HFF-Myc (cell line): ENCODE measurements at regions not wholly inside any gene's neighbourhood (a gene's known extent, or its start where the extent isn't known, plus 50 kb on each side); places are given as distances from the start of the nearest gene placed in this dataset.

Experiments used
- DNase-seq: peaks from one replicate; pipeline ENCODE4 v3.0.0-alpha.2; 2011; ENCODE audit warnings: low read depth; ENCODE audit errors: extremely low read depth
- H3K4me3 ChIP-seq: replicated peaks from 2 replicates; pipeline ENCODE4 v1.5.1; 2011; ENCODE audit warnings: low read depth, mild to moderate bottlenecking, control low read depth, low read length
- CTCF ChIP-seq: IDR thresholded peaks from 2 replicates; pipeline ENCODE4 v1.5.1; 2012; ENCODE audit warnings: mild to moderate bottlenecking, low read depth, low read length, control low read depth; ENCODE audit errors: missing control alignments

- no peak overlapping the region for H3K4me3 ChIP-seq
- peak; percentile 92 for TF ChIP-seq CTCF
- peak; percentile 31 for DNase-seq
Observed at GRCh38 chr21:33127154-33127867, 57.4 kb downstream of the OLIG1 start.

- H3K4me3 ChIP-seq, result no peak overlapping the region
- DNase-seq, result no peak
- TF ChIP-seq CTCF, result no peak
Observed at GRCh38 chr21:33127868-33128242, 57.9 kb downstream of the OLIG1 start.

GRCh38 chr21:33128538-33128937 is 58.6 kb downstream of the OLIG1 start:
- no peak for DNase-seq
- TF ChIP-seq CTCF, result no peak
- no peak overlapping the region for H3K4me3 ChIP-seq

- TF ChIP-seq CTCF, result no peak
- DNase-seq, result no peak
- no peak overlapping the region for H3K4me3 ChIP-seq
Observed at GRCh38 chr21:33132054-33132453, 62.1 kb downstream of the OLIG1 start.

GRCh38 chr21:33133892-33134291 is 64.0 kb downstream of the OLIG1 start:
- no peak overlapping the region for H3K4me3 ChIP-seq
- TF ChIP-seq CTCF, result no peak
- no peak for DNase-seq

- no peak for DNase-seq
Observed at GRCh38 chr21:33135925-33136324, 66.0 kb downstream of the OLIG1 start.

More at GRCh38 chr21:33135925-33136324, 66.0 kb downstream of the OLIG1 start:
- TF ChIP-seq CTCF, result no peak
- H3K4me3 ChIP-seq, result no peak overlapping the region
